ENCODE measurements at regions not wholly inside any gene's neighbourhood (a gene's known extent, or its start where the extent isn't known, plus 50 kb on each side); places are given as distances from the start of the nearest gene placed in this dataset.

DNA sequence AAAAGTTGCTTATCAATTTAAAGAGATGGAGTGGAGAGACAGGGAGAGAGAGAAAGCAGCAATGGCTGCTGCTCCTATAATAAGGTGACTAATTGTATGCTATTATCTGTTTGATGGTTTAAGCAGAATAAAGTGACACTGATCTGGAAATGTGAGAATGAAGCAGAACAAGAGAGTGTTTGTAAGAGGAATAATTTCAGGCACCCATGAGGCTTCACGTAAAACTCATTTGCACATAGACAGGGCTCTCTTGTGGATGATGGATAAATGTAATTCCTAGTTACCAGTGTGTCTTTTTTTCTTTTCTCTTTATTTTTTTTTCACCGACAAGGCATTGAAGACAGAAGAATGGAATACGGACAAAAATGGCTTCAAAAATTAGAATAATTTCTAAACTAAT is 228.8 kb upstream of the TYRP1 start:
- DNase-seq (ENCODE audit: extremely low read depth, low read depth) = no peak
- TF ChIP-seq, protein P1, sequence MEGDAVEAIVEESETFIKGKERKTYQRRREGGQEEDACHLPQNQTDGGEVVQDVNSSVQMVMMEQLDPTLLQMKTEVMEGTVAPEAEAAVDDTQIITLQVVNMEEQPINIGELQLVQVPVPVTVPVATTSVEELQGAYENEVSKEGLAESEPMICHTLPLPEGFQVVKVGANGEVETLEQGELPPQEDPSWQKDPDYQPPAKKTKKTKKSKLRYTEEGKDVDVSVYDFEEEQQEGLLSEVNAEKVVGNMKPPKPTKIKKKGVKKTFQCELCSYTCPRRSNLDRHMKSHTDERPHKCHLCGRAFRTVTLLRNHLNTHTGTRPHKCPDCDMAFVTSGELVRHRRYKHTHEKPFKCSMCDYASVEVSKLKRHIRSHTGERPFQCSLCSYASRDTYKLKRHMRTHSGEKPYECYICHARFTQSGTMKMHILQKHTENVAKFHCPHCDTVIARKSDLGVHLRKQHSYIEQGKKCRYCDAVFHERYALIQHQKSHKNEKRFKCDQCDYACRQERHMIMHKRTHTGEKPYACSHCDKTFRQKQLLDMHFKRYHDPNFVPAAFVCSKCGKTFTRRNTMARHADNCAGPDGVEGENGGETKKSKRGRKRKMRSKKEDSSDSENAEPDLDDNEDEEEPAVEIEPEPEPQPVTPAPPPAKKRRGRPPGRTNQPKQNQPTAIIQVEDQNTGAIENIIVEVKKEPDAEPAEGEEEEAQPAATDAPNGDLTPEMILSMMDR (IDR thresholded peaks at IDR 0.05; ENCODE audit: low read depth, low read length) = no peak

GRCh38 chr9:12464910-12465512 is 228.2 kb upstream of the TYRP1 start:
- TF ChIP-seq, protein P1 (IDR thresholded peaks at IDR 0.05; ENCODE audit: low read depth, low read length) = peak; percentile 36
- no peak for DNase-seq (ENCODE audit: extremely low read depth, low read depth)

DNA sequence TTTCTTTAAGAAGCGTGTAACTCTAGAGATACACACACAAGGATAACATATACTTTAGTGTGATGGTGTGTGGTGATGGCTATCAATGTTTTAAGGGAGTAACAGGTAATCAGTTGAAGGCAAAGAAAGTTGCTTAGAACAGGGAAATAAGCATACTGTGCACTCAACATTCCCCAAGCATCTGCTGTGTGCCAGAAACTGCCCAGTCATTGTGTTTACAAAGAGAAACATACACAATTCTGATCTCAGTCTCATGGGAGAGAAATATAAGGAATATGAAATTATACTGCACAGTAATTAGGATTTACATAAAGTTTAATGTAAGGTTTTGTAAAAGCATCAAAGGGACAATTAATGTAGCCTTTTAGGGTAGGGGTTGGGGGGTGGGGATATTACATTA is 224.1 kb upstream of the TYRP1 start:
- no peak for DNase-seq (ENCODE audit: extremely low read depth, low read depth)
- TF ChIP-seq, protein P1 (IDR thresholded peaks at IDR 0.05; ENCODE audit: low read depth, low read length) = no peak

DNA sequence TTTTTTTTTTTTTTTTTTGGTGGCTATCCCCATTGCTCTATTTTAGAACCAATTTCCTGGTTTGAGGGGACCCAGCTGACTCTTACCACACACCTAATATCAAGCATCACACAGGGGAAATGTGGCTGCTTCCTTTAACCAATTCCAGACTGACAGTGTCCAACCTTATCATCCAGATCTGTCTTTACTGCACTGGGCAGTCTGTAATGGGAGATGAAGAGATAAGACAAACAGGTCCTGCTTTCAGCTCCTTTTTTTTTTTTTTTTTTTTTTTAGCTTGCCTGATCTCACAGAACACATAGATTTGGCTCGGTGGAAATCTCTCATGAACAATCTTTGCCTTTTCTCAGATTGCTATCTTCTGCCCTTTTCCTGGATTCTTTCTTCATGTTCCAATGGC is 198.8 kb upstream of the TYRP1 start:
- no peak for DNase-seq (ENCODE audit: extremely low read depth, low read depth)
- TF ChIP-seq, protein P1 (IDR thresholded peaks at IDR 0.05; ENCODE audit: low read depth, low read length) = no peak

- DNase-seq (ENCODE audit: extremely low read depth, low read depth) = no peak
These were observed 195.4 kb upstream of the TYRP1 start for GRCh38 chr9:12497790-12498189.

GRCh38 chr9:12502520-12502919 is 190.7 kb upstream of the TYRP1 start:
- DNase-seq (ENCODE audit: extremely low read depth, low read depth) = no peak
- TF ChIP-seq, protein P1 (IDR thresholded peaks at IDR 0.05; ENCODE audit: low read depth, low read length) = no peak

More at GRCh38 chr9:12497790-12498189, 195.4 kb upstream of the TYRP1 start:
- TF ChIP-seq, protein P1 (IDR thresholded peaks at IDR 0.05; ENCODE audit: low read depth, low read length) = no peak

DNA sequence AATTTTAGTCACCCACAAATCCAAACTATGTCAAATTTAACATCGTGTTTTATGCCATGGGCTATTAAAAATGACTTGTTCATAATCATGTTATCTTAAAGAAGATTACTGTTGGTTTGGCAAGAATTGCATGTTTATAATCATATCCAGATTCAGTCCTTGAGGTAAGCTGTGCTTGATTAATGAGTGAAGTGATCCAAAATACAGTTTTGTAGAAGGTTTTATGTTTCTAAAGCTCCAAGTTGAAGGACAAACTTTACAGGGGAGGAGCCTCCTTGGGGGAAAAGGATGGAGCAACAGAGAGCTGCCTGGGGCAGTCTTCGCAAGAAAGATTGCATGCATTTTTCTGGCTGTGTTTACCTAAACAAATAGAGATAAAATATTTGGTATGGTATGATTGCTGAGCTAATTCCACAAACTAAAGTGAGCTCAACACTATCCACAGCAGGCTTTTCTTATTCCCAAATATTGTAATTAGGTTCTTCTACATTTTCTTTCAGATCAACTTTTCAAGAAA is 189.5 kb upstream of the TYRP1 start:
- TF ChIP-seq, protein P1 (IDR thresholded peaks at IDR 0.05; ENCODE audit: low read depth, low read length) = no peak
- DNase-seq (ENCODE audit: extremely low read depth, low read depth) = no peak

Data from AG09319 (cell line).